ENCODE measurements at regions not wholly inside any gene's neighbourhood (a gene's known extent, or its start where the extent isn't known, plus 50 kb on each side); places are given as distances from the start of the nearest gene placed in this dataset.
"Not testable (repeated sequence)": the region's sequence is repeated elsewhere in the genome, so short reads cannot be mapped to it uniquely, and the experiment has no call there.

GRCh38 chr13:58946274-58946673, 1217.5 kb downstream of the DIAPH3 start:
- no peak for DNase-seq

GRCh38 chr13:58949646-58950045, 1214.1 kb downstream of the DIAPH3 start:
- DNase-seq: no peak

GRCh38 chr13:58950911-58951310, 1212.8 kb downstream of the DIAPH3 start:
- DNase-seq: no peak

GRCh38 chr13:58953638-58954037, 1210.1 kb downstream of the DIAPH3 start:
- no peak for DNase-seq

GRCh38 chr13:58955546-58956385, 1208.0 kb downstream of the DIAPH3 start:
- DNase-seq: no peak

- not testable (repeated sequence) for DNase-seq
Observed at GRCh38 chr13:58958097-58958496, 1205.6 kb downstream of the DIAPH3 start.

- no peak for DNase-seq
Observed at GRCh38 chr13:58960888-58961287, 1202.8 kb downstream of the DIAPH3 start.

- DNase-seq: no peak
Observed at GRCh38 chr13:58963321-58963720, 1200.4 kb downstream of the DIAPH3 start.

- DNase-seq: no peak
Observed at GRCh38 chr13:58964048-58964447, 1199.7 kb downstream of the DIAPH3 start.

GRCh38 chr13:58977085-58977484, 1186.6 kb downstream of the DIAPH3 start:
- no peak for DNase-seq

GRCh38 chr13:58978331-58978730, 1185.4 kb downstream of the DIAPH3 start:
- no peak for DNase-seq

- no peak for DNase-seq
Observed at GRCh38 chr13:58979851-58980250, 1183.9 kb downstream of the DIAPH3 start.

- no peak for DNase-seq
Observed at GRCh38 chr13:58985845-58986244, 1177.9 kb downstream of the DIAPH3 start.

- no peak for DNase-seq
Observed at GRCh38 chr13:58989556-58989955, 1174.2 kb downstream of the DIAPH3 start.

- DNase-seq: no peak
Observed at GRCh38 chr13:58991826-58992477, 1171.8 kb downstream of the DIAPH3 start.

GRCh38 chr13:58992478-58993042, 1171.2 kb downstream of the DIAPH3 start:
- DNase-seq: no peak

GRCh38 chr13:58994077-58994476, 1169.7 kb downstream of the DIAPH3 start:
- no peak for DNase-seq

GRCh38 chr13:58994777-58995176, 1169.0 kb downstream of the DIAPH3 start:
- no peak for DNase-seq

GRCh38 chr13:58998716-58999115, 1165.0 kb downstream of the DIAPH3 start:
- no peak for DNase-seq

GRCh38 chr13:58999851-59000250, 1163.9 kb downstream of the DIAPH3 start:
- DNase-seq: no peak

GRCh38 chr13:59000770-59001169, 1163.0 kb downstream of the DIAPH3 start:
- no peak for DNase-seq

GRCh38 chr13:59012731-59013130, 1151.0 kb downstream of the DIAPH3 start:
- no peak for DNase-seq

- DNase-seq: no peak
Observed at GRCh38 chr13:59016250-59016649, 1147.5 kb downstream of the DIAPH3 start.

GRCh38 chr13:59024434-59024833, 1139.3 kb downstream of the DIAPH3 start:
- DNase-seq: no peak
